Pancreas (tissue), 10 donors: ENCODE measurements at regions not wholly inside any gene's neighbourhood (a gene's known extent, or its start where the extent isn't known, plus 50 kb on each side); places are given as distances from the start of the nearest gene placed in this dataset.

Experiments
- ATAC-seq, 4 donors: fragments of 200-7000 bp; cut with Tn5 transposase; one replicate each; pipeline versions ENCODE4 v1.8.0 to v1.9.1; 2020; ENCODE audit warnings: mild to moderate bottlenecking in 4 of 4, moderate library complexity in 4 of 4
- DNase-seq, 6 donors: peaks; one replicate each; pipeline ENCODE4 v3.0.0-alpha.2; 2020
- FAIRE-seq: peaks from 2 replicates; lab custom pipeline; 2012; peaks lifted over from hg19 to GRCh38; lab: Jason Lieb, UNC
- H3K27ac ChIP-seq, 4 donors: fragments of 200-600 bp; sonication (generic); 1 replicate in 3 of 4; 2 replicates in 1 of 4; pipeline versions ENCODE4 v1.5.0 to v1.8.0; 2020
- H3K27me3 ChIP-seq, 4 donors: fragments of 200-600 bp; one replicate each; pipeline ENCODE4 v1.8.0; 2021
- H3K36me3 ChIP-seq, 3 donors: fragments of 200-600 bp; sonication (generic) in 1 of 3; one replicate each; pipeline versions ENCODE4 v1.5.0 to v1.8.0; 2020 to 2021
- H3K4me1 ChIP-seq, 3 donors: fragments of 200-600 bp; one replicate each; pipeline ENCODE4 v1.8.0; 2021
- H3K4me3 ChIP-seq, 4 donors: fragments of 200-600 bp; sonication (generic) in 2 of 4; one replicate each; pipeline versions ENCODE4 v1.5.0 to v1.8.0; 2020 to 2021
- H3K9me3 ChIP-seq, 4 donors: fragments of 200-600 bp; one replicate each; pipeline ENCODE4 v1.8.0; 2021
- CTCF ChIP-seq, 4 donors: fragments of 200-600 bp; sonication (generic) in 3 of 4; IDR thresholded peaks; one replicate each; pipeline versions ENCODE4 v1.5.0 to v1.8.0; 2021; ENCODE audit warnings: antibody characterized with exemption in 4 of 4
- WGBS, 2 donors: extraction: QIAGEN DNeasy Blood & Tissue Kit; methylation state at CpG; one replicate each; pipeline ENCODE4 v1.1.7; 2013; 5-methylcytosine and 5-hydroxymethylcytosine counted together
- intact Hi-C, 3 donors: fragments of 100-400 bp; cut with DNase I; formaldehyde crosslinking; loops; one replicate each; pipeline versions ENCODE4 v1.11.1 to v1.14.2; 2022
- donor health status: healthy with polysubstance abuse.
- donor health status: DM: no; HTN: no; CAD: no; lungs with moderate emphysema.
- donor health status: DM: no; HTN: no; CAD: no.
- donor health status: control.
- donor health status: control.
- donor health status: Bipolar disorder and iron deficiency.
- donor health status: DM: yes; HTN: yes; CAD: no.
- donor health status: DM: no; HTN: no; CAD: no.
- donor health status: DM: no; HTN: no; CAD: no.
- donor health status: DM: yes; HTN: yes; CAD: no.

GRCh38 chr2:19762959-19763605 lies 138.7 kb downstream of the TTC32 start:
- no peak overlapping the region for H3K4me3 ChIP-seq
- H3K9me3 ChIP-seq: no peaks in the 10 kb centered on the region
- H3K27me3 ChIP-seq: no peaks in the 10 kb centered on the region
- FAIRE-seq (no peak), DNase-seq (no peak), ATAC-seq (peak in 2 of 4 donors; percentile 57 to 59)
- no peaks in the 10 kb centered on the region for H3K4me1 ChIP-seq
- no peaks in the 10 kb centered on the region for H3K36me3 ChIP-seq
- TF ChIP-seq CTCF (IDR thresholded peaks at IDR 0.05): no peak
- WGBS, 2 donors: 86 to 89% methylated on average over 1 of the region's 1 CpG
- no peak overlapping the region for H3K27ac ChIP-seq
- intact Hi-C loops: no loop called here

- whole genome bisulfite sequencing, 2 donors: 96 to 100% methylated on average over 1 of the region's 1 CpG
- H3K27me3 ChIP-seq: no peaks in the 10 kb centered on the region
Measured at GRCh38 chr2:19762142-19762541, 139.6 kb downstream of the TTC32 start.

GRCh38 chr2:19759880-19760279 lies 141.9 kb downstream of the TTC32 start:
- no peak for FAIRE-seq
- no peak for TF ChIP-seq CTCF (IDR thresholded peaks at IDR 0.05)
- ATAC-seq: no peak
- Histone ChIP-seq H3K9me3 (no peaks in the 10 kb centered on the region), H3K4me3 (no peak overlapping the region), H3K27me3 (no peaks in the 10 kb centered on the region), H3K27ac (no peak overlapping the region), H3K4me1 (no peaks in the 10 kb centered on the region), H3K36me3 (no peaks in the 10 kb centered on the region)
- no peak for DNase-seq
- intact Hi-C loops: no loop called here
- 79% methylated on average over 6 of the region's 6 CpGs for WGBS, 2 donors

More at GRCh38 chr2:19762142-19762541, 139.6 kb downstream of the TTC32 start:
- H3K9me3 ChIP-seq: no peaks in the 10 kb centered on the region
- H3K4me3 ChIP-seq: no peak overlapping the region
- ATAC-seq (no peak), DNase-seq (no peak), FAIRE-seq (no peak)
- no peak for TF ChIP-seq CTCF (IDR thresholded peaks at IDR 0.05)
- intact Hi-C loops: no loop called here
- H3K4me1 ChIP-seq: no peaks in the 10 kb centered on the region
- H3K27ac ChIP-seq: no peak overlapping the region
- no peaks in the 10 kb centered on the region for H3K36me3 ChIP-seq

GRCh38 chr2:19758658-19759057 lies 143.1 kb downstream of the TTC32 start:
- intact Hi-C loops: no loop called here
- H3K36me3 ChIP-seq: no peaks in the 10 kb centered on the region
- H3K4me3 ChIP-seq: no peak overlapping the region
- no peaks in the 10 kb centered on the region for H3K4me1 ChIP-seq
- FAIRE-seq (no peak), ATAC-seq (no peak), DNase-seq (no peak)
- WGBS, 2 donors: 84 to 86% methylated on average over 5 of the region's 5 CpGs
- TF ChIP-seq CTCF (IDR thresholded peaks at IDR 0.05): no peak
- no peaks in the 10 kb centered on the region for H3K27me3 ChIP-seq
- H3K9me3 ChIP-seq: no peaks in the 10 kb centered on the region
- H3K27ac ChIP-seq: no peak overlapping the region

GRCh38 chr2:19757586-19757985 lies 144.2 kb downstream of the TTC32 start:
- FAIRE-seq: no peak
- H3K27me3 ChIP-seq: no peaks in the 10 kb centered on the region
- DNase-seq: no peak
- no peak for ATAC-seq
- H3K4me1 ChIP-seq: no peaks in the 10 kb centered on the region
- H3K4me3 ChIP-seq: no peak overlapping the region
- H3K36me3 ChIP-seq: no peaks in the 10 kb centered on the region
- H3K27ac ChIP-seq: no peak overlapping the region
- no peaks in the 10 kb centered on the region for H3K9me3 ChIP-seq
- no peak for TF ChIP-seq CTCF (IDR thresholded peaks at IDR 0.05)
- intact Hi-C loops: no loop called here
- 73 to 77% methylated on average over 3 of the region's 3 CpGs for WGBS, 2 donors
